ENCODE measurements at regions not wholly inside any gene's neighbourhood (a gene's known extent, or its start where the extent isn't known, plus 50 kb on each side); places are given as distances from the start of the nearest gene placed in this dataset.

DNA sequence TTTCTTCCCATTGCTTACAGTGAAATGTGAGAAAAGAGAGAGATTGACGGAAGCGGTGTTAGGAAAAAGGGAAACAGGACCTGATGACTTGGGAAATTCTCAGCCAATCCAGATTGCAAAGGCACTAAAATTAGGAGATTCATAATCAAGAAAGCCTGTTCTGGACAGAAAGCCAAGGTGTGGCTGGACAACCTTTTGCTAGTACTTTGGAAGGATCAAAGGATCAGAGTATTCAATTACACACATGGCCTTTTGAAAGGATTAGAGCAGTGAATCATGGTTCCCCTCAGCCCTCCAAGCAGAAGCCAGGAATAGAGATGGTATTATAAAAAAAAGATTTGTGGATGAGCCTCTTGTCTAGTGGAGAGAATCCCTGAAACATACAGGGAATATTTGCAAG, 669.8 kb upstream of the ADAMTS5 start:
- TF ChIP-seq EZH2 (IDR thresholded peaks at IDR 0.05; ENCODE audit: insufficient read depth, poor library complexity, severe bottlenecking) = no peak
- no peak for TF ChIP-seq EZH2phosphoT487 (IDR thresholded peaks at IDR 0.05; ENCODE audit: insufficient read depth, low read depth)

Measured in GM23248 (cell line).